OCI-LY1 (cell line): ENCODE measurements at regions not wholly inside any gene's neighbourhood (a gene's known extent, or its start where the extent isn't known, plus 50 kb on each side); places are given as distances from the start of the nearest gene placed in this dataset.
"Not testable (repeated sequence)": the region's sequence is repeated elsewhere in the genome, so short reads cannot be mapped to it uniquely, and the experiment has no call there.

ENCODE experiments used
- H2AFZ ChIP-seq: fragments of 200-600 bp; sonication (generic), shearing (Covaris generic); 2 replicates; pipeline ENCODE4 v1.6.0; 2014; ENCODE audit warnings: antibody characterized with exemption, mild to moderate bottlenecking, low read length
- H3F3A ChIP-seq: fragments of 200-600 bp; sonication (generic), shearing (Covaris generic); 2 replicates; pipeline ENCODE4 v1.6.0; 2014; ENCODE audit warnings: mild to moderate bottlenecking, antibody characterized with exemption, low read length, moderate library complexity; ENCODE audit not compliant: insufficient read depth
- H3K27ac ChIP-seq: fragments of 200-600 bp; sonication (generic); 2 replicates; pipeline ENCODE4 v1.5.1; 2014; ENCODE audit warnings: low read length, mixed run types, mild to moderate bottlenecking, low read depth; ENCODE audit not compliant: poor library complexity, severe bottlenecking
- H3K27me3 ChIP-seq: fragments of 200-600 bp; sonication (generic); 2 replicates; pipeline ENCODE4 v1.6.0; 2014; ENCODE audit warnings: antibody characterized with exemption, mild to moderate bottlenecking, low read length, moderate library complexity; ENCODE audit not compliant: insufficient read depth
- H3K36me3 ChIP-seq: fragments of 200-600 bp; sonication (generic); 2 replicates; pipeline ENCODE4 v1.6.1; 2014; ENCODE audit warnings: mild to moderate bottlenecking, antibody characterized with exemption, low read length, moderate library complexity, mixed read lengths; ENCODE audit not compliant: insufficient read depth
- H3K4me1 ChIP-seq: fragments of 200-600 bp; sonication (generic); 2 replicates; pipeline ENCODE4 v1.5.1; 2014; ENCODE audit warnings: mild to moderate bottlenecking, low read length, moderate library complexity; ENCODE audit not compliant: insufficient read depth, severe bottlenecking
- H3K4me2 ChIP-seq: fragments of 200-600 bp; sonication (generic), shearing (Covaris generic); 2 replicates; pipeline ENCODE4 v1.6.1; 2014; ENCODE audit warnings: low read length
- H3K4me3 ChIP-seq: fragments of 200-600 bp; sonication (generic); 2 replicates; pipeline ENCODE4 v1.5.1; 2014; ENCODE audit warnings: low read length, low read depth, mild to moderate bottlenecking, mixed read lengths; ENCODE audit not compliant: poor library complexity, severe bottlenecking
- H3K79me2 ChIP-seq: fragments of 200-600 bp; shearing (Covaris generic); 2 replicates; pipeline ENCODE4 v1.6.1; 2016; ENCODE audit warnings: mixed run types, low read length, mixed read lengths; ENCODE audit not compliant: insufficient read depth
- H3K9ac ChIP-seq: fragments of 200-600 bp; sonication (generic), shearing (Covaris generic); 2 replicates; pipeline ENCODE4 v1.6.1; 2014; ENCODE audit warnings: mild to moderate bottlenecking, low read length, mixed read lengths
- H3K9me2 ChIP-seq: fragments of 200-600 bp; sonication (generic), shearing (Covaris generic); 2 replicates; pipeline ENCODE4 v1.6.1; 2014; ENCODE audit warnings: low read depth, mild to moderate bottlenecking, low read length, mixed read lengths
- H3K9me3 ChIP-seq: fragments of 200-600 bp; shearing (Covaris generic); 2 replicates; pipeline ENCODE4 v1.6.1; 2014; ENCODE audit warnings: low read length, mixed read lengths
- H4K20me1 ChIP-seq: fragments of 200-600 bp; sonication (generic), shearing (Covaris generic); 2 replicates; pipeline ENCODE4 v1.6.0; 2016; ENCODE audit warnings: mild to moderate bottlenecking, low read length; ENCODE audit not compliant: insufficient read depth
- EZH2 ChIP-seq: fragments of 200-600 bp; sonication (generic), shearing (Covaris generic); IDR thresholded peaks from 2 replicates; pipeline ENCODE4 v1.8.0; 2017; ENCODE audit warnings: borderline replicate concordance, mixed run types, mild to moderate bottlenecking, antibody characterized with exemption, low read length, moderate library complexity, mixed read lengths
- TF ChIP-seq, protein P1 (sequence below): fragments of 200-600 bp; sonication (generic), shearing (Covaris generic); IDR thresholded peaks from 2 replicates; pipeline ENCODE4 v1.5.1; 2017; ENCODE audit warnings: mild to moderate bottlenecking, antibody characterized with exemption, low read length, moderate library complexity, mixed read lengths

DNA sequence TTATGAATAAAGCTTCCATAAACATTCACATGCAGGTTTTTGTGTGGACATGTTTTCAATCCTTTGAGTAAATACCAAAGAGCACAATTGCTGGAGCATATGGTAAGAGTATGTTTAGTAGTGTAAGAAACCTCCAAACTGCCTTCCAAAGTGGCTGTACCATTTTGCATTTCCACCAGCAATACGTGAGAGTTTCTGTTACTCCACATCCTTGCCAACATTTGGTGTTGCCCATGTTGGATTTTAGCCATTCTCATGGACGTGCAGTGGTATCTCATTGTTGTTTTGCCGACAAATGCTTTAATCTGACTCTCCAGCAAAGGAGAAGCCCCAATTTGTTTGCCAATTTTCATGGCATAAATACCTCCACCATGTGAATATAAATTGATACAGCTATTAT is 103.9 kb upstream of the TMEM45B start:
- Histone ChIP-seq H3K79me2 (no peaks in the 10 kb centered on the region), H3K36me3 (no peaks in the 10 kb centered on the region), H3K9ac (no peak overlapping the region), H3K4me3 (no peak overlapping the region), H3K27me3 (no peaks in the 10 kb centered on the region), H3K4me1 (no peaks in the 10 kb centered on the region), H3K9me3 (no peaks in the 10 kb centered on the region), H3F3A (no peaks in the 10 kb centered on the region), H3K4me2 (no peak overlapping the region), H3K27ac (no peak overlapping the region), H4K20me1 (no peaks in the 10 kb centered on the region), H2AFZ (no peak overlapping the region), H3K9me2 (no peaks in the 10 kb centered on the region)
- TF ChIP-seq EZH2, result no peak
- TF ChIP-seq, protein P1, sequence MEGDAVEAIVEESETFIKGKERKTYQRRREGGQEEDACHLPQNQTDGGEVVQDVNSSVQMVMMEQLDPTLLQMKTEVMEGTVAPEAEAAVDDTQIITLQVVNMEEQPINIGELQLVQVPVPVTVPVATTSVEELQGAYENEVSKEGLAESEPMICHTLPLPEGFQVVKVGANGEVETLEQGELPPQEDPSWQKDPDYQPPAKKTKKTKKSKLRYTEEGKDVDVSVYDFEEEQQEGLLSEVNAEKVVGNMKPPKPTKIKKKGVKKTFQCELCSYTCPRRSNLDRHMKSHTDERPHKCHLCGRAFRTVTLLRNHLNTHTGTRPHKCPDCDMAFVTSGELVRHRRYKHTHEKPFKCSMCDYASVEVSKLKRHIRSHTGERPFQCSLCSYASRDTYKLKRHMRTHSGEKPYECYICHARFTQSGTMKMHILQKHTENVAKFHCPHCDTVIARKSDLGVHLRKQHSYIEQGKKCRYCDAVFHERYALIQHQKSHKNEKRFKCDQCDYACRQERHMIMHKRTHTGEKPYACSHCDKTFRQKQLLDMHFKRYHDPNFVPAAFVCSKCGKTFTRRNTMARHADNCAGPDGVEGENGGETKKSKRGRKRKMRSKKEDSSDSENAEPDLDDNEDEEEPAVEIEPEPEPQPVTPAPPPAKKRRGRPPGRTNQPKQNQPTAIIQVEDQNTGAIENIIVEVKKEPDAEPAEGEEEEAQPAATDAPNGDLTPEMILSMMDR, result no peak

DNA sequence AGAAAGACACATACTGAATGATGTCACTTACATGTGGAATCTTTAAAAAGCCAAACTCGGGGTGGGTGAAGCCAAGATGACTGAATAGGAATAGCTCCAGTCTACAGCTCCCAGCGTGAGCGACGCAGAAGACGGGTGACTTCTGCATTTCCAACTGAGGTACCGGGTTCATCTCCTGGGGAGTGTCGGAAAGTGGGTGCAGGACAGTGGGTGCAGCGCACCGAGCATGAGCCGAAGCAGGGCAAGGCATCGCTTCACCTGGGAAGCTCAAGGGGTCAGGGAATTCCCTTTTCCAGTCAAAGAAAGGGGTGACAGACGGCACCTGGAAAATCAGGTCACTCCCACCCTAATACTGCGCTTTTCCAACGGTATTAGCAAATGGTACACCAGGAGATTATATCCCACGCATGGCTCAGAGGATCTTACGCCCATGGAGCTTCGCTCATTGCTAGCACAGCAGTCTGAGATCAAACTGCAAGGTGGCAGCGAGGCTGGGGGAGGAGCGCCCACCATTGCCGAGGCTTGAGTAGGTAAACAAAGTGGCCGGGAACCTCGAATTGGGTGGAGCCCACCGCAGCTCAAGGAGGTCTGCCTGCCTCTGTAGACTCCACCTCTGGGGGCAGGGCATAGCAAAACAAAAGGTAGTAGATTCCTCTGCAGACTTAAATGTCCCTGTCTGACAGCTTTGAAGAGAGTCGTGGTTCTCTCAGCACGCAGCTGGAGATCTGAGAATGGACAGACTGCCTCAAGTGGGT is 103.0 kb upstream of the TMEM45B start:
- H3K9me2 ChIP-seq, H3K9me3 ChIP-seq, H3K27ac ChIP-seq, H4K20me1 ChIP-seq, H3K9ac ChIP-seq, H3K27me3 ChIP-seq, H3K4me1 ChIP-seq, H3K4me3 ChIP-seq, H3K79me2 ChIP-seq, H3F3A ChIP-seq, H2AFZ ChIP-seq, H3K4me2 ChIP-seq, H3K36me3 ChIP-seq: not testable (repeated sequence)

DNA sequence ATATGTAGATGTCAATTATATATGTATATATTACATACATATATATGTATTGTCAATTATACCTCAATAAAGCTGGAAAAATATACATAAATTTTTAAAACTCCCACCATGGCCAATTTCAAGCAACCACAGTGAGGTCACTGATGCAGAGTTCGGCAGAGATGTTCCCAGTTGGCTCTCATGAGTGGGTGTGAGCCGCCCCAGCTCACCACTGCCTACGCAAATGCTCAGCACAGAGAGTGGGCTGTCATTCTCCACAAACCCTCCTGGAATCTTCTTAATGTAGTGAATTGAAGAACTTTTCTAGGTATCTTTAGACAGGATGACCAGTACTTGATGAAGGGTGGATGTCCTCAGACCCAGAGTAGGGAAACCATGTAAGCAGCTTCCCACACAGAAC is 96.6 kb upstream of the TMEM45B start:
- Histone ChIP-seq H3K9ac (no peak overlapping the region), H3F3A (no peaks in the 10 kb centered on the region), H3K36me3 (no peaks in the 10 kb centered on the region), H3K9me2 (no peaks in the 10 kb centered on the region), H3K4me2 (no peak overlapping the region), H3K79me2 (no peaks in the 10 kb centered on the region), H2AFZ (no peak overlapping the region), H3K9me3 (no peaks in the 10 kb centered on the region), H3K27me3 (no peaks in the 10 kb centered on the region), H4K20me1 (no peaks in the 10 kb centered on the region), H3K27ac (no peak overlapping the region), H3K4me3 (no peak overlapping the region), H3K4me1 (no peaks in the 10 kb centered on the region)
- TF ChIP-seq, protein P1, result no peak

DNA sequence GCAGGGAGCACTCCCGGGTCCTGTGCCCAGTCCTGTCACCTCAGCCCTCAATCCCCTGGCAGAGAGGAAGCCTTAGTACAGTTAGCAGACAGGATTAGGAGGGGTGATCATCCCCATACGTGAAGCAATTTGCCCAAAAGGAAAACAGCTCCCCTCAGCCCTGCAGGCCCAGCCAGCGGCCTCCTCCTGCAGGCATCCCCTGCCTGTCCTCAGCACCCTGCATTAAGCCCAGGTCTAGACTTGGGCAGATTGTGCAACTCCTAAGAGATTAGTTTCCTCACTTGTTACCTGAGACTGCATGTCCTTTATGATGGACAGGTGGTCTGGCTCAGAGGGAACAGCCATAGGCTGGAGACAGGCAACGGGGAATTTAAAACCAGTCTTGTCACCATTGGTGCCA is 95.5 kb upstream of the TMEM45B start:
- TF ChIP-seq, protein P1, result no peak
- no peak for TF ChIP-seq EZH2
- no peak overlapping the region for H2AFZ ChIP-seq
- H3K9me3 ChIP-seq, result no peaks in the 10 kb centered on the region
- no peak overlapping the region for H3K4me3 ChIP-seq
- H4K20me1 ChIP-seq, result no peaks in the 10 kb centered on the region
- no peaks in the 10 kb centered on the region for H3K9me2 ChIP-seq
- H3K4me2 ChIP-seq, result no peak overlapping the region
- no peaks in the 10 kb centered on the region for H3K4me1 ChIP-seq
- H3F3A ChIP-seq, result no peaks in the 10 kb centered on the region
- no peak overlapping the region for H3K27ac ChIP-seq
- no peaks in the 10 kb centered on the region for H3K79me2 ChIP-seq
- no peaks in the 10 kb centered on the region for H3K27me3 ChIP-seq
- H3K9ac ChIP-seq, result no peak overlapping the region
- H3K36me3 ChIP-seq, result no peaks in the 10 kb centered on the region
